ENCODE measurements at regions not wholly inside any gene's neighbourhood (a gene's known extent, or its start where the extent isn't known, plus 50 kb on each side); places are given as distances from the start of the nearest gene placed in this dataset.

DNA sequence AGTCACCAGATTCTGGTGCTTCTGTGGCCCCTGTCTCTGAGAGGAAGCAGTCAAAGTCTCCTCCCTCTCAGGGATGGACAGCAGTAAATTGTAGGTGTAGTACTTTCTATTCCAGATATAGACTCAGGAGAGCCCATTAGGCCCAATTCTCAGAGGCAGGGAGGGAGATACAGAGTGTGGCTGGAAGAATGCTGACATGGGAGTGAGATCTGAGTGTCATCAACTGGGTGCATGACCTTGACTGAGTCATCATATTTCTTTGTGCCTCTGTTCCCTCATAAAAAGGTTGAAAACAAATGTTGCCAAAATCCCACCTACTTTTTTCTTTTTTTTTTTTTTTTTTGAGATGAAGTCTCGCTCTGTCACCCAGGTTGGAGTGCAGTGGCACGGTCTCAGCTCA lies 506.1 kb downstream of the BCL11A start:
- TF ChIP-seq EP300 (conservative IDR thresholded peaks at IDR 0.05; ENCODE audit: poor library complexity, severe bottlenecking) = no peak
- no peak for TF ChIP-seq MXI1 (conservative IDR thresholded peaks at IDR 0.05; ENCODE audit: poor library complexity, severe bottlenecking)
- TF ChIP-seq CTCF (IDR thresholded peaks at IDR 0.05; ENCODE audit: poor library complexity, severe bottlenecking) = no peak
- no peak for TF ChIP-seq POLR2AphosphoS5 (IDR thresholded peaks at IDR 0.05)
- TF ChIP-seq EZH2 (IDR thresholded peaks at IDR 0.05; ENCODE audit: borderline replicate concordance, insufficient read depth, low read length, poor library complexity, severe bottlenecking) = no peak
- TF ChIP-seq REST (IDR thresholded peaks at IDR 0.05; ENCODE audit: borderline replicate concordance) = no peak
- no peak for TF ChIP-seq TAF1 (IDR thresholded peaks at IDR 0.05; ENCODE audit: low read depth)
- no peak for TF ChIP-seq SMC3 (conservative IDR thresholded peaks at IDR 0.05; ENCODE audit: poor library complexity)
- TF ChIP-seq RAD21 (conservative IDR thresholded peaks at IDR 0.05) = no peak
